ENCODE measurements at regions not wholly inside any gene's neighbourhood (a gene's known extent, or its start where the extent isn't known, plus 50 kb on each side); places are given as distances from the start of the nearest gene placed in this dataset.

- ATAC-seq (no peak), DNase-seq (no peak)
- Histone ChIP-seq H3K36me3 (no peaks in the 10 kb centered on the region), H3K4me3 (no peak overlapping the region), H3K4me1 (no peaks in the 10 kb centered on the region), H3K27me3 (no peaks in the 10 kb centered on the region), H3K9me3 (peaks cover 1 to 19% of the 10 kb centered on the region in 2 donors), H3K27ac (no peak overlapping the region)
- TF ChIP-seq CTCF (IDR thresholded peaks at IDR 0.05): no peak
- intact Hi-C loops (cut with DNase I): no loop called here
Measured at GRCh38 chr9:80233906-80234305, 662.1 kb downstream of the TLE4 start.

GRCh38 chr9:80233102-80233843, 661.5 kb downstream of the TLE4 start:
- no peaks in the 10 kb centered on the region for H3K4me1 ChIP-seq
- intact Hi-C loops (cut with DNase I): no loop called here
- no peak for ATAC-seq
- H3K36me3 ChIP-seq: no peaks in the 10 kb centered on the region
- no peak overlapping the region for H3K27ac ChIP-seq
- TF ChIP-seq CTCF (IDR thresholded peaks at IDR 0.05): no peak
- H3K27me3 ChIP-seq: no peaks in the 10 kb centered on the region
- H3K4me3 ChIP-seq: no peak overlapping the region
- peaks cover 2 to 17% of the 10 kb centered on the region in 2 donors for H3K9me3 ChIP-seq
- DNase-seq: no peak

- no peak for TF ChIP-seq CTCF (IDR thresholded peaks at IDR 0.05)
- Histone ChIP-seq H3K9me3 (peaks cover 2 to 11% of the 10 kb centered on the region in 2 donors), H3K27me3 (no peaks in the 10 kb centered on the region), H3K36me3 (no peaks in the 10 kb centered on the region), H3K4me1 (no peaks in the 10 kb centered on the region), H3K27ac (no peak overlapping the region), H3K4me3 (no peak overlapping the region)
- DNase-seq: no peak
- intact Hi-C loops (cut with DNase I): no loop called here
- no peak for ATAC-seq
Measured at GRCh38 chr9:80231318-80232236, 659.8 kb downstream of the TLE4 start.

GRCh38 chr9:80223897-80224296, 652.1 kb downstream of the TLE4 start:
- intact Hi-C loops (cut with DNase I): no loop called here
- no peaks in the 10 kb centered on the region for H3K36me3 ChIP-seq
- no peak overlapping the region for H3K27ac ChIP-seq
- no peaks in the 10 kb centered on the region for H3K27me3 ChIP-seq
- H3K4me1 ChIP-seq: no peaks in the 10 kb centered on the region
- no peak overlapping the region for H3K4me3 ChIP-seq
- no peak for TF ChIP-seq CTCF (IDR thresholded peaks at IDR 0.05)
- no peak for DNase-seq
- peaks cover under 1 to 2% of the 10 kb centered on the region in 2 donors for H3K9me3 ChIP-seq
- ATAC-seq: no peak

Measured in left lung (tissue), 4 donors.